ENCODE measurements at regions not wholly inside any gene's neighbourhood (a gene's known extent, or its start where the extent isn't known, plus 50 kb on each side); places are given as distances from the start of the nearest gene placed in this dataset.
"Not testable (repeated sequence)": the region's sequence is repeated elsewhere in the genome, so short reads cannot be mapped to it uniquely, and the experiment has no call there.

- DNase-seq (ENCODE audit: low read depth), result no peak
These were observed 111.9 kb upstream of the PPARGC1A start for GRCh38 chr4:24001486-24002329.

GRCh38 chr4:24000470-24000831 is 110.6 kb upstream of the PPARGC1A start:
- DNase-seq (ENCODE audit: low read depth), result no peak

- DNase-seq (ENCODE audit: low read depth), result no peak
These were observed 110.0 kb upstream of the PPARGC1A start for GRCh38 chr4:23999714-24000469.

GRCh38 chr4:23993373-23993772 is 103.5 kb upstream of the PPARGC1A start:
- no peak for DNase-seq (ENCODE audit: low read depth)

- DNase-seq (ENCODE audit: low read depth), result no peak
These were observed 101.6 kb upstream of the PPARGC1A start for GRCh38 chr4:23991444-23991843.

GRCh38 chr4:23986270-23986669 is 96.4 kb upstream of the PPARGC1A start:
- no peak for DNase-seq (ENCODE audit: low read depth)

GRCh38 chr4:23981328-23981727 is 91.5 kb upstream of the PPARGC1A start:
- DNase-seq (ENCODE audit: low read depth), result no peak

- DNase-seq (ENCODE audit: low read depth), result no peak
These were observed 89.7 kb upstream of the PPARGC1A start for GRCh38 chr4:23979534-23979933.

GRCh38 chr4:23978002-23978401 is 88.2 kb upstream of the PPARGC1A start:
- no peak for DNase-seq (ENCODE audit: low read depth)

- no peak for DNase-seq (ENCODE audit: low read depth)
These were observed 86.6 kb upstream of the PPARGC1A start for GRCh38 chr4:23976423-23976822.

GRCh38 chr4:23973308-23973855 is 83.5 kb upstream of the PPARGC1A start:
- DNase-seq (ENCODE audit: low read depth), result no peak

- DNase-seq (ENCODE audit: low read depth), result no peak
These were observed 83.0 kb upstream of the PPARGC1A start for GRCh38 chr4:23972805-23973204.

- no peak for DNase-seq (ENCODE audit: low read depth)
These were observed 82.3 kb upstream of the PPARGC1A start for GRCh38 chr4:23972187-23972586.

- no peak for DNase-seq (ENCODE audit: low read depth)
These were observed 80.5 kb upstream of the PPARGC1A start for GRCh38 chr4:23970201-23970850.

- no peak for DNase-seq (ENCODE audit: low read depth)
These were observed 79.8 kb upstream of the PPARGC1A start for GRCh38 chr4:23969635-23970145.

- DNase-seq (ENCODE audit: low read depth), result no peak
These were observed 77.4 kb upstream of the PPARGC1A start for GRCh38 chr4:23967281-23967680.

- DNase-seq (ENCODE audit: low read depth), result no peak
These were observed 76.9 kb upstream of the PPARGC1A start for GRCh38 chr4:23966725-23967124.

- DNase-seq (ENCODE audit: low read depth), result no peak
These were observed 72.6 kb upstream of the PPARGC1A start for GRCh38 chr4:23962462-23962861.

- not testable (repeated sequence) for DNase-seq (ENCODE audit: low read depth)
These were observed 71.5 kb upstream of the PPARGC1A start for GRCh38 chr4:23961395-23961794.

GRCh38 chr4:23959396-23960148 is 69.7 kb upstream of the PPARGC1A start:
- no peak for DNase-seq (ENCODE audit: low read depth)

GRCh38 chr4:23958749-23959148 is 68.9 kb upstream of the PPARGC1A start:
- no peak for DNase-seq (ENCODE audit: low read depth)

GRCh38 chr4:23957465-23957864 is 67.6 kb upstream of the PPARGC1A start:
- no peak for DNase-seq (ENCODE audit: low read depth)

Measured in amniotic epithelial cell (primary cell).